MM.1S (cell line): ENCODE measurements at regions not wholly inside any gene's neighbourhood (a gene's known extent, or its start where the extent isn't known, plus 50 kb on each side); places are given as distances from the start of the nearest gene placed in this dataset.

Experiments
- DNase-seq: peaks from one replicate; pipeline ENCODE4 v3.0.0-alpha.2; 2015
- H2AFZ ChIP-seq: fragments of 300-600 bp; sonication (generic); 2 replicates; pipeline ENCODE4 v1.6.0; 2016; ENCODE audit warnings: antibody characterized with exemption, low read length
- H3F3A ChIP-seq: fragments of 300-600 bp; sonication (generic); 2 replicates; pipeline ENCODE4 v1.6.1; 2016; ENCODE audit warnings: mild to moderate bottlenecking, antibody characterized with exemption, low read length, moderate library complexity, mixed read lengths; ENCODE audit not compliant: insufficient read depth
- H3K27ac ChIP-seq: fragments of 300-600 bp; sonication (generic); 2 replicates; pipeline ENCODE4 v1.5.1; 2016; ENCODE audit warnings: mild to moderate bottlenecking, low read length
- H3K27me3 ChIP-seq: fragments of 300-600 bp; sonication (generic); replicated peaks from 2 replicates; pipeline ENCODE4 v1.6.0; 2016; ENCODE audit warnings: low read length; ENCODE audit not compliant: insufficient read depth
- H3K36me3 ChIP-seq: fragments of 300-600 bp; sonication (generic); replicated peaks from 2 replicates; pipeline ENCODE4 v1.6.1; 2016; ENCODE audit warnings: mild to moderate bottlenecking, low read length, mixed read lengths; ENCODE audit not compliant: insufficient read depth
- H3K4me1 ChIP-seq: fragments of 300-600 bp; sonication (generic); 2 replicates; pipeline ENCODE4 v1.6.1; 2016; ENCODE audit warnings: low read length, mixed read lengths
- H3K4me2 ChIP-seq: fragments of 300-600 bp; sonication (generic); 2 replicates; pipeline ENCODE4 v1.6.0; 2016; ENCODE audit warnings: low read depth, low read length
- H3K4me3 ChIP-seq: fragments of 300-600 bp; sonication (generic); 2 replicates; pipeline ENCODE4 v1.5.1; 2016; ENCODE audit warnings: low read length, mixed read lengths
- H3K79me2 ChIP-seq: fragments of 300-600 bp; sonication (generic); 2 replicates; pipeline ENCODE4 v1.6.1; 2016; ENCODE audit warnings: mixed run types, low read length, mixed read lengths
- H3K9ac ChIP-seq: fragments of 300-600 bp; sonication (generic); 2 replicates; pipeline ENCODE4 v1.6.1; 2016; ENCODE audit warnings: low read length, mixed read lengths
- H3K9me2 ChIP-seq: fragments of 300-600 bp; sonication (generic); replicated peaks from 2 replicates; pipeline ENCODE4 v1.6.1; 2016; ENCODE audit warnings: mild to moderate bottlenecking, low read length, mixed read lengths; ENCODE audit not compliant: insufficient read depth
- H3K9me3 ChIP-seq: fragments of 300-600 bp; sonication (generic); replicated peaks from 2 replicates; pipeline ENCODE4 v1.6.1; 2016; ENCODE audit warnings: mild to moderate bottlenecking, low read length, mixed read lengths; ENCODE audit not compliant: insufficient read depth
- H4K20me1 ChIP-seq: fragments of 300-600 bp; sonication (generic); 2 replicates; pipeline ENCODE4 v1.6.1; 2016; ENCODE audit warnings: mild to moderate bottlenecking, low read length, moderate library complexity, mixed read lengths; ENCODE audit not compliant: insufficient read depth
- EZH2 ChIP-seq: fragments of 300-600 bp; sonication (generic); optimal IDR thresholded peaks from 2 replicates; pipeline ENCODE3; 2017; ENCODE audit warnings: low read depth, mild to moderate bottlenecking, antibody characterized with exemption, low read length, mixed read lengths
- EZH2phosphoT487 ChIP-seq: fragments of 300-600 bp; sonication (generic); IDR thresholded peaks from 2 replicates; pipeline ENCODE4 v1.6.1; 2018; ENCODE audit warnings: antibody characterized with exemption, low read length
- TF ChIP-seq, protein P1 (sequence below): fragments of 300-600 bp; sonication (generic); IDR thresholded peaks from 2 replicates; pipeline ENCODE4 v1.5.1; 2016; ENCODE audit warnings: antibody characterized with exemption, low read length, mixed read lengths

DNA sequence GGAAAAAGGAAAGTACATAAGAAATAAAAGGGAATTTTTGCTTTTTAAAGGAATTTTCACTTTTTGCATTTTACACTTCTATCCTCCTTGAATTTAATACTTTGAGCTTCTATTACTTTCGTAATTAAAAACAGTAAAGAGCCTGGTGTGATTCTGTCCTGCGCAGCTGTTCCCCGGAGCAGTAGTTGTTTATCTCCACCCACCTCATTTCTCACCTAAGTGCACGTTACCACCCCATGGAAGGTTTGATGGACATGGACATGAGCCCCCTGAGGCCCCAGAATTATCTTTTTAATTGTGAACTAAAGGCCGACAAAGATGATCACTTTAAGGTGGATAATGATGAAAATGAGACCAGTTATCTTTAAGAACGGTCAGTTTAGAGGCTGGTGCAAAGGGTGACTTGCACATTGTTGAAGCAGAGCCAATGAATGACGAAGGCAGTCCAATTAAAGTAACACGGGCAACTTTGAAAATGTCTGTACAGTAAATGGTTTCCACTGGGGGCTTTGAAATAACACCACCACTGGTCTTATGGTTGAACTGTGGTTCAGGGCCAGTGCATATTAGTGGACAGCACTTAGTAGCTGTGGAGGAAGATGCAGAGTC lies 52.1 kb upstream of the TEX13D start:
- TF ChIP-seq EZH2 (no peak), EZH2phosphoT487 (no peak)
- TF ChIP-seq, protein P1, sequence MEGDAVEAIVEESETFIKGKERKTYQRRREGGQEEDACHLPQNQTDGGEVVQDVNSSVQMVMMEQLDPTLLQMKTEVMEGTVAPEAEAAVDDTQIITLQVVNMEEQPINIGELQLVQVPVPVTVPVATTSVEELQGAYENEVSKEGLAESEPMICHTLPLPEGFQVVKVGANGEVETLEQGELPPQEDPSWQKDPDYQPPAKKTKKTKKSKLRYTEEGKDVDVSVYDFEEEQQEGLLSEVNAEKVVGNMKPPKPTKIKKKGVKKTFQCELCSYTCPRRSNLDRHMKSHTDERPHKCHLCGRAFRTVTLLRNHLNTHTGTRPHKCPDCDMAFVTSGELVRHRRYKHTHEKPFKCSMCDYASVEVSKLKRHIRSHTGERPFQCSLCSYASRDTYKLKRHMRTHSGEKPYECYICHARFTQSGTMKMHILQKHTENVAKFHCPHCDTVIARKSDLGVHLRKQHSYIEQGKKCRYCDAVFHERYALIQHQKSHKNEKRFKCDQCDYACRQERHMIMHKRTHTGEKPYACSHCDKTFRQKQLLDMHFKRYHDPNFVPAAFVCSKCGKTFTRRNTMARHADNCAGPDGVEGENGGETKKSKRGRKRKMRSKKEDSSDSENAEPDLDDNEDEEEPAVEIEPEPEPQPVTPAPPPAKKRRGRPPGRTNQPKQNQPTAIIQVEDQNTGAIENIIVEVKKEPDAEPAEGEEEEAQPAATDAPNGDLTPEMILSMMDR, result no peak
- Histone ChIP-seq H2AFZ (no peak overlapping the region), H3K4me2 (no peak overlapping the region), H3K79me2 (no peaks in the 10 kb centered on the region), H3K36me3 (no peaks in the 10 kb centered on the region), H3K27ac (no peak overlapping the region), H4K20me1 (no peaks in the 10 kb centered on the region), H3K4me3 (no peak overlapping the region), H3K9me2 (no peaks in the 10 kb centered on the region), H3K9me3 (no peaks in the 10 kb centered on the region), H3K27me3 (no peaks in the 10 kb centered on the region), H3K4me1 (no peaks in the 10 kb centered on the region), H3F3A (no peaks in the 10 kb centered on the region), H3K9ac (no peak overlapping the region)
- no peak for DNase-seq

DNA sequence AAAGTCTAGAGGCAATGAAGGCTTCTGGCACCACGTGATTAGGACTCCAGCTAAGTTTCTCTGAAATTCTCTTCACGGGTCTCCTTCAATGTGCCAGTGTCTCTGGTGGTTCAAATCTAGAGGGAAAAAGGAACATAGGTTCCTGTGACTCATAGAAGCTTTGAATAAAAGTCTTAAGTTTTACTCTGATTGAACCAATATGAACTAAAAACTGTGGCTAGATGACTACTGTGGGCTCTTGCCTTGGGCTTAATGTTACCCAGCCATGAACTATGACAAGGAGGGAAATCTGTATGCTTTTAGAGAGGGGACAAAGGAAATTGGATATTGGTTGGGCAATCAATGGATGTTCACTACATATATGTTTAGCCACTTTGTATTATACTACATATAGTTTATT lies 49.9 kb upstream of the TEX13D start:
- H2AFZ ChIP-seq, result no peak overlapping the region
- TF ChIP-seq EZH2 (no peak), EZH2phosphoT487 (no peak)
- TF ChIP-seq, protein P1, result no peak
- DNase-seq, result no peak

More for the DNA sequence above, 49.9 kb upstream of the TEX13D start:
- Histone ChIP-seq H3K27me3 (no peaks in the 10 kb centered on the region), H3K9ac (no peak overlapping the region), H3F3A (no peaks in the 10 kb centered on the region), H3K9me2 (no peaks in the 10 kb centered on the region), H3K36me3 (no peaks in the 10 kb centered on the region), H3K4me3 (no peak overlapping the region), H3K79me2 (no peaks in the 10 kb centered on the region), H3K9me3 (no peaks in the 10 kb centered on the region), H3K4me2 (no peak overlapping the region), H3K4me1 (no peaks in the 10 kb centered on the region), H4K20me1 (no peaks in the 10 kb centered on the region), H3K27ac (no peak overlapping the region)
